ENCODE measurements at regions not wholly inside any gene's neighbourhood (a gene's known extent, or its start where the extent isn't known, plus 50 kb on each side); places are given as distances from the start of the nearest gene placed in this dataset.

GRCh38 chr3:132117642-132118041, 82.8 kb upstream of the CPNE4 start:
- TF ChIP-seq MAX (IDR thresholded peaks at IDR 0.05) (no peak), HMGXB4 (CRISPR knock-in tag; IDR thresholded peaks at IDR 0.05; ENCODE audit: borderline replicate concordance) (no peak)

Data from A549 (cell line).